Neural crest cell (in vitro differentiated cells): ENCODE measurements at regions not wholly inside any gene's neighbourhood (a gene's known extent, or its start where the extent isn't known, plus 50 kb on each side); places are given as distances from the start of the nearest gene placed in this dataset.

Experiments
- DNase-seq: peaks from one replicate; pipeline ENCODE4 v3.0.0; 2021; ENCODE audit warnings: low read depth, mixed read lengths, low spot score
- H3K27ac Mint-ChIP-seq: one replicate; pipeline ENCODE4 v1.8.0; 2021; ENCODE audit warnings: mild to moderate bottlenecking, mixed read lengths; ENCODE audit not compliant: unreplicated experiment
- H3K27me3 Mint-ChIP-seq: 2 replicates; pipeline ENCODE4 v1.8.0; 2021; ENCODE audit warnings: low read depth, mild to moderate bottlenecking, mixed read lengths
- H3K36me3 Mint-ChIP-seq: 2 replicates; pipeline ENCODE4 v1.8.0; 2021; ENCODE audit warnings: low read depth, mild to moderate bottlenecking, mixed read lengths
- H3K4me1 Mint-ChIP-seq: 2 replicates; pipeline ENCODE4 v1.8.0; 2021; ENCODE audit warnings: mixed read lengths
- H3K4me3 Mint-ChIP-seq: one replicate; pipeline ENCODE4 v1.8.0; 2021; ENCODE audit warnings: mild to moderate bottlenecking, mixed read lengths
- H3K9me3 Mint-ChIP-seq: 2 replicates; pipeline ENCODE4 v1.8.0; 2021; ENCODE audit warnings: mixed read lengths
- TF ChIP-seq, protein P1 (sequence below): fragments of 200-600 bp; sonication (generic); conservative IDR thresholded peaks from 2 replicates; pipeline ENCODE4 v1.5.0; 2021; ENCODE audit warnings: antibody characterized with exemption, mild to moderate bottlenecking

DNA sequence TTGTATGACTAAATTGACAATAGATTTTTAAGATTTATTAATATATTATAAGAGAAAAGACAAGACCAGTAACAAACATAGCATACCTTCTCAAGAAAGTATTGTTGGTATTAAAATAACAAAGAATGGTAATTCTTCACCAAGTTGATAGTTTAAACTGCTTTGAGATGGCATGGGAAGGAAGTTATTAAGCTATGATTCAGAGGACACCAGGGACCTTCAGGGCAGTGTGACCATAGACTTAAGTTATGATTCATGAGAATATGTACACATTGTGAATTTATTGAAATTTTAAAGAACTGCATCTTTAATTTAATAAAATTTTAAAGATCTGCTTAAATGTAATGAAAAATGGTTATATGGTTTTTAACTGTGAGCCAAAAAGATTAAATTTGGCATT, 205.7 kb downstream of the DSEL start:
- Mint-ChIP-seq H3K9me3 (peaks cover 2% of the 10 kb centered on the region), H3K27ac (no peak overlapping the region), H3K36me3 (no peaks in the 10 kb centered on the region), H3K4me1 (no peaks in the 10 kb centered on the region), H3K4me3 (no peak overlapping the region), H3K27me3 (no peaks in the 10 kb centered on the region)
- TF ChIP-seq, protein P1, sequence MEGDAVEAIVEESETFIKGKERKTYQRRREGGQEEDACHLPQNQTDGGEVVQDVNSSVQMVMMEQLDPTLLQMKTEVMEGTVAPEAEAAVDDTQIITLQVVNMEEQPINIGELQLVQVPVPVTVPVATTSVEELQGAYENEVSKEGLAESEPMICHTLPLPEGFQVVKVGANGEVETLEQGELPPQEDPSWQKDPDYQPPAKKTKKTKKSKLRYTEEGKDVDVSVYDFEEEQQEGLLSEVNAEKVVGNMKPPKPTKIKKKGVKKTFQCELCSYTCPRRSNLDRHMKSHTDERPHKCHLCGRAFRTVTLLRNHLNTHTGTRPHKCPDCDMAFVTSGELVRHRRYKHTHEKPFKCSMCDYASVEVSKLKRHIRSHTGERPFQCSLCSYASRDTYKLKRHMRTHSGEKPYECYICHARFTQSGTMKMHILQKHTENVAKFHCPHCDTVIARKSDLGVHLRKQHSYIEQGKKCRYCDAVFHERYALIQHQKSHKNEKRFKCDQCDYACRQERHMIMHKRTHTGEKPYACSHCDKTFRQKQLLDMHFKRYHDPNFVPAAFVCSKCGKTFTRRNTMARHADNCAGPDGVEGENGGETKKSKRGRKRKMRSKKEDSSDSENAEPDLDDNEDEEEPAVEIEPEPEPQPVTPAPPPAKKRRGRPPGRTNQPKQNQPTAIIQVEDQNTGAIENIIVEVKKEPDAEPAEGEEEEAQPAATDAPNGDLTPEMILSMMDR: no peak
- DNase-seq: no peak

DNA sequence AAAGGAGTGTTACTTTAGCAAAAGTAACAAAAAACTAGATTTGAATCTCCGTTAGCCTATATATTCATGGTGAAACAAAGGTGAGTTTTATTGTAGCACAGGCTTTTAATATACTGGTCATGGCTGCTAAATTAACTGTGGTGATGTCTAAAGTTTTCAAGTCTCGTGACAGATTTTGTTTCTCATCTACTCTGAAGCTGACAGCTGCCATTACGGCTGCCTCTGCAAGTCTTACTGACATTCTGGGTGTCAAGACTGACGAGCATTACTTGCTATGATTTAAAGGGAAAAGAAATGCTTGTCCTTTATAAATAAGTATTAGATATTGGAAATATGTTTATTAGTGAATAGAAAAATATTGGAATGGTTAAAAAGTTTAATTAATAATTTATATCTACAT, 207.7 kb downstream of the DSEL start:
- TF ChIP-seq, protein P1: no peak
- Mint-ChIP-seq H3K27me3 (no peaks in the 10 kb centered on the region), H3K9me3 (no peaks in the 10 kb centered on the region), H3K27ac (no peak overlapping the region), H3K4me1 (no peaks in the 10 kb centered on the region), H3K4me3 (no peak overlapping the region), H3K36me3 (no peaks in the 10 kb centered on the region)
- no peak for DNase-seq

DNA sequence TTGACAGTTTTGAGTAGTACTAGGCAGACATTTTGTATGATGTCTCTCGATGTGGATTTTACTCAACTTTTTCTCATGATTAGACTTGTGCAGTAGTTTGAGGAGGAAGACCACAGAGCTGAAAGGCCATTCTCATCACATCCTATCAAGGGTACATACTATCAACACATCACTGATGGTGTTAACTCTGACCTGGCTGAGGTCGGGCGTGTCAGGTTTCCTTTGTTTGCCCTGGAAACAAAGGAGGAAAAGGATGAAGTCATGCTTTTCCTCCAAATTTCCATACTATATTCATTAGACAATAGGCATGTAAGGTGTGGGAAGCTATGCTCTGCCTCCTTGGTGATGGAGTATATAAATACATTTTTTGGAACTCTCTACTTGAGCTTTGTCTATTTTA, 211.1 kb downstream of the DSEL start:
- Mint-ChIP-seq H3K36me3 (no peaks in the 10 kb centered on the region), H3K9me3 (peaks cover 4% of the 10 kb centered on the region), H3K4me3 (no peak overlapping the region), H3K27ac (no peak overlapping the region), H3K4me1 (no peaks in the 10 kb centered on the region), H3K27me3 (no peaks in the 10 kb centered on the region)
- TF ChIP-seq, protein P1: no peak
- no peak for DNase-seq

DNA sequence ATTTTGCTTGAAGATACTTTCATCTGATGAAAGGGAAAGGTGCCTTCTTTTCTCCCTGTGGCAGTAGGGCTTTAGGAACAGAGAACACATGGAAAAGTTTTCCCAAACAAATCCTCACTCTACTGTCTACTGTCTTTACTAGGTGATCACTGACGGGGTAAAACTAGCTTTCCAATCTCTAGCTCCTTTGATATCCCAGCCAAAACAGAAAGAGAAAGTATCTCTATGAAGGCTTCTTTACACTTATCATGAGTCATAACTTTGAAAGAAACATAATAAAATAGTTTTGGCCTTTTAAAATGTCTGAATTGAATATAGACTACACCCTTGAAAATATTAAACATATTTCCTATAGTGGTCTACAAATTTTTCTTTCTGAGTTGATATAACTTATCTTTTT, 214.5 kb downstream of the DSEL start:
- Mint-ChIP-seq H3K36me3 (no peaks in the 10 kb centered on the region), H3K4me3 (no peak overlapping the region), H3K4me1 (no peaks in the 10 kb centered on the region), H3K27ac (no peak overlapping the region), H3K27me3 (no peaks in the 10 kb centered on the region), H3K9me3 (peaks cover 5% of the 10 kb centered on the region)
- DNase-seq: no peak
- TF ChIP-seq, protein P1: no peak

DNA sequence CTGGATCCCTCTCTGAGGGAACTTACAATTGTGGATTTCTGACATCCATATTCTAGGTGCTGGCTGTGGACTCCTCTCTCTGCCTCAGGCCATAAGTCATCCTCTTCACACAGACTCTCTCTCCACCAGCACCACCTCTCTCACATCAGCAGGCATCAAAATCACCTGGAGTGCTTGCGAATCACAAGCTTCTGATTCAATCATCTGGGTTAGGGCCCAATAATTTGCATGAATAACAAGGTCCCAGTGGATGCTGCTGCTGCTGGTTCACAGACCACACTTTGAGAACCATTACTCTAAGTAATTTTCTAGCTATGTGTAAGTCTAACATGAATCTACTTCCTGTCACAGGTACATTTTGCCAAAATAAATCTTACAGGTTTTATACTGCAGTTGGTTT, 214.9 kb downstream of the DSEL start:
- H3K9me3 Mint-ChIP-seq: peaks cover 5% of the 10 kb centered on the region
- H3K36me3 Mint-ChIP-seq: no peaks in the 10 kb centered on the region
- no peaks in the 10 kb centered on the region for H3K4me1 Mint-ChIP-seq
- no peak overlapping the region for H3K4me3 Mint-ChIP-seq
- H3K27ac Mint-ChIP-seq: no peak overlapping the region
- no peak for DNase-seq
- no peaks in the 10 kb centered on the region for H3K27me3 Mint-ChIP-seq
- TF ChIP-seq, protein P1: no peak

DNA sequence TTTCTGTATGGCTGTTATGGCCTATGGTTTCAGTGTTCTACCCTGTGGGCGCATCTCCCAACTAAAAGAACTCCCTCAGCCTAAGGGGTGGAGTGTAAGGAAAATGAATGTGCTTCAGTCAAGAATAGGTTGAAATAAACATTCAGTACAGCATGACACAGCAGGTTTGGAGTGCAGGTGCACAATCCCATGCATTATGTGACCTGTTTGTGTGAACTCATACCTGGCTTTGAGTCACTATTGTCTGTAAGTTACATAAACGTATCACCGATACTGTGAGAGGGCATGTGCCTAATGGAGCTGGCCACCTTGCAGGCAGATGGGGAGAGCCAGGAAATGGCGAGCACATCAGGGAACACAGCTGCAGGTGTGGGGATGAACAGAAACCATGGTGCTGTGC, 216.0 kb downstream of the DSEL start:
- TF ChIP-seq, protein P1: no peak
- H3K27me3 Mint-ChIP-seq: no peaks in the 10 kb centered on the region
- H3K9me3 Mint-ChIP-seq: peaks cover 5% of the 10 kb centered on the region
- no peaks in the 10 kb centered on the region for H3K4me1 Mint-ChIP-seq
- H3K36me3 Mint-ChIP-seq: no peaks in the 10 kb centered on the region
- H3K27ac Mint-ChIP-seq: no peak overlapping the region
- H3K4me3 Mint-ChIP-seq: no peak overlapping the region
- DNase-seq: no peak
